H1 (cell line): ENCODE measurements at regions not wholly inside any gene's neighbourhood (a gene's known extent, or its start where the extent isn't known, plus 50 kb on each side); places are given as distances from the start of the nearest gene placed in this dataset.

Experiments used
- BCL11A ChIP-seq, 2 experiments: IDR thresholded peaks; one replicate each; pipeline ENCODE4 v1.6.1; 2011; ENCODE audit warnings: low read depth in 2 of 2, low read length in 2 of 2, mild to moderate bottlenecking in 2 of 2
- CBX5 ChIP-seq: fragments of 300-800, 300-1000 bp; sonication (generic); IDR thresholded peaks from 2 replicates; pipeline ENCODE4 v1.7.1; 2016; ENCODE audit warnings: antibody characterized with exemption, low read length, low read depth
- HDAC6 ChIP-seq: IDR thresholded peaks from one replicate; pipeline ENCODE4 v1.7.1; 2012; ENCODE audit warnings: low read depth, mild to moderate bottlenecking, inconsistent platforms, low read length, moderate library complexity
- SP2 ChIP-seq: IDR thresholded peaks from 2 replicates; pipeline ENCODE4 v1.6.1; 2012; ENCODE audit warnings: mild to moderate bottlenecking, low read length, inconsistent platforms
- TAF1 ChIP-seq: IDR thresholded peaks from 2 replicates; pipeline ENCODE4 v1.6.1; 2011; ENCODE audit warnings: mild to moderate bottlenecking, low read depth, low read length
- ZNF274 ChIP-seq: IDR thresholded peaks from 2 replicates; pipeline ENCODE4 v1.7.0; 2012; ENCODE audit warnings: low read length, borderline replicate concordance; ENCODE audit errors: extremely low read depth

DNA sequence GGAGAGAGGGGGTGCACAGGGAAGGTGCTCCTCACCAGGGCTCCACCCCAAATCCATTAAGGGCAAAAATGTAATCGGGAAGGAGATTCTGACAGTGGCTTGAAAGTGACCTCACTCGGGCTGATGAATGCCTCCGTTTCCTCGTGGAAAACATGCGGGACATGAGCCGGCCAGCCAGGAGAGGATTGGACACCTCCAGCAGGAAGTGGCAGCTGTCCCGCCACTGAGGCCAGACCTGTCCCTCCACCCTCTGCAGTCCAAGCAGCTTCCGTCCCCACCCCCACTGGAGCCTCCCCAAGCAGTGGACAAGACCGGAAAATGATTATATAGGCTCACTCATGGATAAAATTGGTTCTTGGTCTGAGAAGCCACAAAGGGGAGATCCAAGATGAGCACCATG lies 82.1 kb upstream of the CCL1 start (continued):
- TF ChIP-seq SP2 = no peak
- no peak for TF ChIP-seq BCL11A (IDR thresholded peaks at IDR 0.05; ENCODE audit: low read depth in 2 of 2, low read length in 2 of 2)
- TF ChIP-seq HDAC6 = no peak
- no peak for TF ChIP-seq CBX5
- TF ChIP-seq ZNF274 = no peak
- TF ChIP-seq TAF1 = no peak
